IMR-90 (cell line): ENCODE measurements at regions not wholly inside any gene's neighbourhood (a gene's known extent, or its start where the extent isn't known, plus 50 kb on each side); places are given as distances from the start of the nearest gene placed in this dataset.

ENCODE experiments used
- BHLHE40 ChIP-seq: fragments of 150-350 bp; IDR thresholded peaks from 2 replicates; pipeline ENCODE4 v1.6.1; 2016; ENCODE audit warnings: mild to moderate bottlenecking, low read depth, low read length
- CTCF ChIP-seq: conservative IDR thresholded peaks from 2 replicates; pipeline ENCODE4 v1.5.1; 2012; ENCODE audit warnings: mild to moderate bottlenecking, low read depth, low read length, improper control_type of control experiment
- MAFK ChIP-seq: IDR thresholded peaks from 2 replicates; pipeline ENCODE4 v1.6.1; 2012; ENCODE audit warnings: low read depth, low read length, improper control_type of control experiment
- MAZ ChIP-seq: IDR thresholded peaks from 2 replicates; pipeline ENCODE4 v1.6.1; 2012; ENCODE audit warnings: low read depth, mild to moderate bottlenecking, low read length, improper control_type of control experiment, moderate library complexity, borderline replicate concordance
- MXI1 ChIP-seq: IDR thresholded peaks from 2 replicates; pipeline ENCODE4 v1.6.1; 2012; ENCODE audit warnings: low read depth, mild to moderate bottlenecking, low read length, moderate library complexity, borderline replicate concordance
- POLR2A ChIP-seq: IDR thresholded peaks from 2 replicates; pipeline ENCODE4 v1.6.1; 2012; ENCODE audit warnings: mild to moderate bottlenecking, low read depth, low read length
- RAD21 ChIP-seq: IDR thresholded peaks from 2 replicates; pipeline ENCODE4 v1.6.1; 2012; ENCODE audit warnings: low read length, improper control_type of control experiment
- RFX5 ChIP-seq: IDR thresholded peaks from 2 replicates; pipeline ENCODE4 v1.8.0; 2012; ENCODE audit warnings: low read depth, mild to moderate bottlenecking, low read length, moderate library complexity
- SMC3 ChIP-seq: fragments of 150-350 bp; IDR thresholded peaks from 2 replicates; pipeline ENCODE4 v1.6.1; 2016; ENCODE audit warnings: low read depth, mild to moderate bottlenecking, antibody characterized with exemption, low read length, moderate library complexity
- TF ChIP-seq, protein P1 (sequence below): fragments of 150-350 bp; IDR thresholded peaks from 2 replicates; pipeline ENCODE4 v1.6.1; 2017; ENCODE audit warnings: mild to moderate bottlenecking, antibody characterized with exemption, low read length, low read depth

GRCh38 chr12:89825591-89826449 lies 117.2 kb upstream of the ATP2B1 start:
- TF ChIP-seq SMC3, result no peak
- TF ChIP-seq CTCF, result no peak
- TF ChIP-seq POLR2A, result no peak
- TF ChIP-seq RAD21, result no peak
- TF ChIP-seq, protein P1, sequence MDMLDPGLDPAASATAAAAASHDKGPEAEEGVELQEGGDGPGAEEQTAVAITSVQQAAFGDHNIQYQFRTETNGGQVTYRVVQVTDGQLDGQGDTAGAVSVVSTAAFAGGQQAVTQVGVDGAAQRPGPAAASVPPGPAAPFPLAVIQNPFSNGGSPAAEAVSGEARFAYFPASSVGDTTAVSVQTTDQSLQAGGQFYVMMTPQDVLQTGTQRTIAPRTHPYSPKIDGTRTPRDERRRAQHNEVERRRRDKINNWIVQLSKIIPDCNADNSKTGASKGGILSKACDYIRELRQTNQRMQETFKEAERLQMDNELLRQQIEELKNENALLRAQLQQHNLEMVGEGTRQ, result no peak
- TF ChIP-seq BHLHE40, result no peak
- no peak for TF ChIP-seq MXI1
- no peak for TF ChIP-seq MAFK
- TF ChIP-seq RFX5, result no peak
- TF ChIP-seq MAZ, result no peak
